ENCODE measurements at regions not wholly inside any gene's neighbourhood (a gene's known extent, or its start where the extent isn't known, plus 50 kb on each side); places are given as distances from the start of the nearest gene placed in this dataset.

GRCh38 chr21:20611008-20611407 lies 387.2 kb upstream of the NCAM2 start:
- no peak for DNase-seq

DNA sequence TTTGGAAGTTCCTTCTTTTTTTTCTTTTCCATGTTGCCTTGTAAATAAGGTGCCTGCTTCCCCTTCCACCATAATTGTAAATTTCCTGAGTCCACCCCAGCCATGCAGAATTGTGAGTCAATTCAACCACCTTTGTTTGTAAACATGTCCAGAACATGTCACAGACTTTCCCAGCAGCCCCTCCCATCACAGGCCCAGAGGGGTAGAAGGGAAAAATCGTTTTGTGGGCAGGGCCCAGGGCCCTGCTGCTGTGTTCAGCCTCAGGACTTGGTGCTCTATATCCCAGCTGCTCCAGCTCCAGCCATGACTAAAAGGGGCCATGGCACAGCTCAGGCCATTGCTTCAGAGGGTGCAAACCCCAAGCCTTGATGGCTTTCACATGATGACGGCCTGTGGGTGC lies 384.6 kb upstream of the NCAM2 start:
- DNase-seq, result no peak

DNA sequence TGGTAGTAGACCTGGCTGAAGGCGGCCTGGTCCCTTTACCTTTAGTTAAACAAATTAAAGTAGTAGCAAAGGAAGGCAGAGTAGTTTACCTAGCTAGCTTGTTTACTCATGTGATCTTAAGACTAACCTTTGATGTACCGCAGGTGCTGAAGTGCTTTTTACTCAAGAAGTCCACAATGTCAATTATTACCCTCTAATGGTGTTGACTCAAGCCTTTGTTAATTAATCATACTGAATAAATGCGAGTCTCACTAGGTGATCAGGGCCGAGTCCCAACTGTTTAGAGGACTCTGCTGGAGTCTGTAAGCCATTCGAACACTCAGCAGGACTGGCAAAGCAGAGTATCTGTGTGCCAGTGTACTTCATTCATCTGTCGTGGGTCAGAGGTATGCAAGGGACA lies 381.1 kb upstream of the NCAM2 start:
- DNase-seq, result no peak

- DNase-seq, result no peak
Measured at GRCh38 chr21:20618878-20619277, 379.3 kb upstream of the NCAM2 start.

DNA sequence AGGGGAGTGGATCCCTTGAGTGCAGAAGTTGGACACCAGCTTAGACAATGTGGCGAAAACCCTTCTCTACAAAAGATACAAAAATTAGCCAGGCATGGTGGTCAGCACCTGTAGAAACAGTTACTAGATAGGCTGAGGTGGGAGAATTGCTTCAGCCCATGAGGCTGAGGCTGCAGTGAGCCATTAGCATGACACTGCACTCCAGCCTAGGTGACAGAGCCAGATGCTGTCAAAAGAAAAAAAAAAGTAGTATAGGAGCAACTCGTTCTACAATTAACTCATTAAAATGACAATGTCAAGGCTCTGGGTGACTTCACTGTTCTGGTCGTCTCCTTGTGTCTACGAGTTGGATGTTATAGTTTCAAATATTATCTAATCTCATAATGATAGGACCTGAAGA lies 370.6 kb upstream of the NCAM2 start:
- no peak for DNase-seq

DNA sequence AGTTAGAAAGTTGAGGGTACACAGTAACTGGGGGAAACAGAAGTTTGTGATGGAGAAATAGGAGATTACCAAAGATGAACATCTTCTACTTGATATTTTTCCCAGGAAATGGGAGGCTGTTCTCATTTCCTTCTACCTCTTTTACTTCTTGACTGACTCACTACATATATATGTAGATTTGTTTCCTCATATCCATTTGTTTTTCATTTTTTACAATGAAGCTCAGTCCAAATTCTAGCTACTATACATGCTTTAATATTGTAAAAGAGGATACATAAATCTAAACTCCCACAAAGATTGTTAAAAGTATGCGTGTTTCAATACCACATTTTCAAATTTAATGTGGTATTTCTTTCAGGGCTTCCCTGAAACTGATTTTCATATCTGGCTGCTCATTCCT lies 366.6 kb upstream of the NCAM2 start:
- DNase-seq, result no peak

- DNase-seq, result no peak
Measured at GRCh38 chr21:20639026-20639425, 359.2 kb upstream of the NCAM2 start.

- DNase-seq, result no peak
Measured at GRCh38 chr21:20641241-20641640, 357.0 kb upstream of the NCAM2 start.

- no peak for DNase-seq
Measured at GRCh38 chr21:20642681-20643080, 355.5 kb upstream of the NCAM2 start.

- no peak for DNase-seq
Measured at GRCh38 chr21:20644552-20644951, 353.7 kb upstream of the NCAM2 start.

GRCh38 chr21:20645344-20645743 lies 352.9 kb upstream of the NCAM2 start:
- DNase-seq, result no peak

- no peak for DNase-seq
Measured at GRCh38 chr21:20646431-20647165, 351.6 kb upstream of the NCAM2 start.

- no peak for DNase-seq
Measured at GRCh38 chr21:20647607-20648006, 350.6 kb upstream of the NCAM2 start.

GRCh38 chr21:20649231-20649630 lies 349.0 kb upstream of the NCAM2 start:
- no peak for DNase-seq

- no peak for DNase-seq
Measured at GRCh38 chr21:20652846-20653245, 345.4 kb upstream of the NCAM2 start.

DNA sequence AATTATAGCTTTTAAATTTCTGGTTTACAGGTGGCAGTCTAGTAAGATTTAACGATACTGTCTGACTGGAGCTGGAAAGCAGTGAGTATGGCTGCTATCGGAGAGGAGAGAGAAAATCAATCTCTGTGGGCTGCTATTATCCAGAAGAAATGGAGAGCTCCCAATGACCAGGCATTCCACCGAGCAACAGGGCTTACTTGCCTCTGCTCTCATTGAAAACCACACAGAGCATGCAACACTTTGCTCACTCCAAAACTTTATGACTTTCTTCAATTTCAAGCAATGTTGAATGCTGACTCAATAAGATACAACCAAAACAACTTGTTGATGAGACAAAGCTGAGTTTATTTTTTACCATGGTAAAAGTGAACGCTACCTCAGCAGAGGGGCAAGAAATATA lies 337.0 kb upstream of the NCAM2 start:
- DNase-seq, result no peak

DNA sequence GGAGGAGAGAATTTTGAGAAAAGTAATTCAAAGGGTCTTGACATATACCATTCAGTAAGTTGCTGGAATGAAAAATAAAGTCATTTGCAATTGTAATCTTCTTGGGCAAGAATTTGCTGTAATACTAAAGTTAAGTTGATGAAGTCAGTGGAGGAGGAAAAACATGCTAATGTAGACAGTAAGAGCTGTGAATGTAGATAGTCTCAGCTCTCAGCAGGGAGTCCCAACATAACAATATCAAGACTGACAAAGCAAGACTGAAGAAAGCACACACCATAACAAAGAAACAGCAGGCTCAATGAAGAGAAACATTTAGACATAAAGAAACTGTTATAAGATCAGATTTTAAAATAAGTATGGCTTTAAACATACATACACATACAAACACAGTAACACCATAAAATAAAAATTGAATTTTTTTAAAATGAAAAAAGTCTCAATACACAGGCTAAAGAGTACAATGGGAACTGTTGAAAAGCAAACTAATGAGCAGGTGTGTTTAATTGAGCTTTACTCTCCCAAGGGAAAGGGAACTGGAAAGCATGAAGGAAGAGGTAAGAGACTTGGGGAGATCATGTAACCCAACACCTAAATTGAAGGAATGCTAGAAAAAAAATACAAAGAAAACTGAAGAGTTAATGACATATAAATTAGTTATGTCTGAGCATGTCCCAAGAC lies 336.3 kb upstream of the NCAM2 start:
- DNase-seq, result no peak

DNA sequence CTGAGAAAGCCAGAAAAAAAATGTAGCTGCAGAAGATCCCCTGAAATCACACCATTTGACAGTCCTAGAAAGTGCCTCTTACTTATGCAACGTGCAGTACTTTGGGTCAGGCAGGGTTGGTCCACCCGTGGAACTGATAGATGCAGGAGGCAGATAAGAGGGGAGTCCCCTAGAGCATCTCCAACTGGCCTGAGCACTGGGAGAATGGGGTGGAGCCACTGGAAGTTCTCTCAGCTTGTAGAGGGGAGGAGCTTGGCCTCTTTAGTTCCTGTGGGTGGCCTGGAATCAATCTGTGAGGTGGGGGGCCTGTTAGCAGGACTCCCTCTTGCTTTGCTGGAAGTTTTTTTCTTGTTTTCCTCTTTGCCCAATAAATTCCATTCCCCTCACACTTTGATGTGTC lies 335.7 kb upstream of the NCAM2 start:
- no peak for DNase-seq

DNA sequence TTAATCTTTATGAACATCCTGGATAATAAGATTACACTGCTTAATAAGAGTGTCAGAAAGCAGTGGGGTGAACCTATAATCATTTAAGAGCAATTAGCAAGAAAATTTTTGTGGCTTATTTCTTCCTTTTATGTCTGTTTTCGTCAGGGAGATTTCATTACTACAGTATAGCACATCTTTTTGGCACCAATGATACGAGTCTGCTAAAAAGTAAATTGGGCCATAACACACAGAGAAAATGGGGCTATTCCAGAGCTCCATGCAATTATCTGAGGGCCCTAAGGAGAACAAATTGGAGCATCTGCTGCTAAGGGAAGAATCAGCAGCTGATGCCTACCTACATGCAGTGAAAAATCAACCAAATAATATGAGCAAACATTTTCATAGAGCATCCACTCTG lies 330.3 kb upstream of the NCAM2 start:
- no peak for DNase-seq

DNA sequence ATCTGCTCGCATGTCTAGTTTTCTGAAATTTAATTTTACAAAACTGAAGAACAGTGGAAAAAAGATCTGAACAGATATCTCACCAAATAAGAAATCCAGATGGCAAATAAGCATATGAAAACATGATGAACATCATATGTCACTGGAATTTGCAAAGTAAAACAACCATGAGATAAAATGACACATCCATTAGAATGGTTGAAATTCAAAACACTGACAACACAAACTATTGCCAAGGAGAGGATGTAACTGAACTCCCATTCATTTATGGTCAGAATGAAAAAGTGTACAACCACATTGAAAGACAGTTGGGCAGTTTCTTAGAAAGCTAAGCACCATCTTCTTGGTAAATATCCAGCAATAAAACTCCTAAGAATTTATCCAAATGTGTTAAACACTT lies 312.7 kb upstream of the NCAM2 start:
- DNase-seq, result no peak

- no peak for DNase-seq
Measured at GRCh38 chr21:20698585-20698984, 299.6 kb upstream of the NCAM2 start.

- no peak for DNase-seq
Measured at GRCh38 chr21:20701235-20701634, 297.0 kb upstream of the NCAM2 start.

DNA sequence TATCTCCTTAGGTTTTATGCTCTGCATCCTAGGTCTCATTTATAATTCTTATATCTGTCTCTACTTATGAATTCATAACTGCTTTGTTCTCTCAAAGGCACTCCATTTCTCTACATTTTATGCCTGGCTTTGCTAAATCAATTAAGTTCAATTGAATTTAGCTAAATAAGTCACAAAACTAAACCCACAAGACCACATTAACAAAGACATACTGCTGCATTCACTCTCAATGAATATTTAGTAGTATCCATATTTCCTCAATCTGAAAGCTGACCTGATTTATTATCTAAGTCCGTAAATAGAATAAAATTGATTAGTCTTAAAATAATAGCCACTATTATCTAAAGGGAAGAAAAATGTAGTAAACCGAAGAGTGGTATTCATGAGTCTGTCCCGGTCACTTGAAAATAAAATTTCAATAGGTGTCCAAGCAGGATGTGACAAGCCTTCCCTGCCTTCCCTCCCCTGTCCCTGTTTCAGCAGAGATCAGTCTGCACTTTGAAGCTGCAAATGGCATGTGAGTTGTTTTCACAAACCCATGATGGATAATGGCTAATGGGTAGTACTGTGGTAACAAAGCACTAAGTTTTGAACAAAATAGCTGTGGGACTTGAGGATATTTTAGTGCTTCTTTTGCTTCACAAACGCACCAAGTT lies 295.0 kb upstream of the NCAM2 start:
- no peak for DNase-seq

GRCh38 chr21:20720623-20721022 lies 277.6 kb upstream of the NCAM2 start:
- no peak for DNase-seq

Data from DMS 273 treated with DMSO at 0.1 percent for 48 hours (cell line).